GM18861 (cell line): ENCODE measurements at regions not wholly inside any gene's neighbourhood (a gene's known extent, or its start where the extent isn't known, plus 50 kb on each side); places are given as distances from the start of the nearest gene placed in this dataset.
"Not testable (repeated sequence)": the region's sequence is repeated elsewhere in the genome, so short reads cannot be mapped to it uniquely, and the experiment has no call there.

Source experiments
- ATAC-seq: cut with Tn5 transposase; IDR thresholded peaks from one replicate; pipeline ENCODE4 v1.9.1; 2021; ENCODE audit not compliant: unreplicated experiment

- no peak for ATAC-seq
These were observed 147.9 kb downstream of the SOX4 start for GRCh38 chr6:21741221-21742109.

- no peak for ATAC-seq
These were observed 148.7 kb downstream of the SOX4 start for GRCh38 chr6:21742238-21742660.

- no peak for ATAC-seq
These were observed 150.8 kb downstream of the SOX4 start for GRCh38 chr6:21744331-21744730.

GRCh38 chr6:21745543-21746337 is 152.2 kb downstream of the SOX4 start:
- ATAC-seq = no peak

- ATAC-seq = no peak
These were observed 153.9 kb downstream of the SOX4 start for GRCh38 chr6:21747441-21747840.

- no peak for ATAC-seq
These were observed 154.9 kb downstream of the SOX4 start for GRCh38 chr6:21748343-21749056.

GRCh38 chr6:21749754-21750153 is 156.2 kb downstream of the SOX4 start:
- ATAC-seq = no peak

- no peak for ATAC-seq
These were observed 157.0 kb downstream of the SOX4 start for GRCh38 chr6:21750575-21750974.

GRCh38 chr6:21751608-21752007 is 158.1 kb downstream of the SOX4 start:
- no peak for ATAC-seq

GRCh38 chr6:21752054-21752811 is 158.7 kb downstream of the SOX4 start:
- ATAC-seq = no peak

- no peak for ATAC-seq
These were observed 159.9 kb downstream of the SOX4 start for GRCh38 chr6:21753241-21754108.

GRCh38 chr6:21754891-21755290 is 161.3 kb downstream of the SOX4 start:
- ATAC-seq = no peak

GRCh38 chr6:21756487-21756886 is 162.9 kb downstream of the SOX4 start:
- no peak for ATAC-seq

GRCh38 chr6:21757392-21757791 is 163.8 kb downstream of the SOX4 start:
- not testable (repeated sequence) for ATAC-seq

GRCh38 chr6:21759721-21760120 is 166.2 kb downstream of the SOX4 start:
- no peak for ATAC-seq

GRCh38 chr6:21761053-21761730 is 167.6 kb downstream of the SOX4 start:
- not testable (repeated sequence) for ATAC-seq

- no peak for ATAC-seq
These were observed 171.4 kb downstream of the SOX4 start for GRCh38 chr6:21764989-21765388.

GRCh38 chr6:21767891-21768648 is 174.5 kb downstream of the SOX4 start:
- no peak for ATAC-seq
